Cardiac fibroblast (primary cell): ENCODE measurements at regions not wholly inside any gene's neighbourhood (a gene's known extent, or its start where the extent isn't known, plus 50 kb on each side); places are given as distances from the start of the nearest gene placed in this dataset.

Source experiments
- DNase-seq, 2 donors: peaks; one replicate each; pipeline versions ENCODE4 v3.0.0 to v3.0.0-alpha.2; 2010; ENCODE audit warnings: low read depth in 2 of 2
- H3K4me3 ChIP-seq, 2 donors: replicated peaks in 1 of 2; 1 replicate in 1 of 2; 2 replicates in 1 of 2; pipeline ENCODE4 v1.5.1; 2011; ENCODE audit warnings: low read depth in 2 of 2, low read length in 2 of 2, mild to moderate bottlenecking in 2 of 2, moderate library complexity in 1 of 2
- TF ChIP-seq, protein P1 (sequence below): IDR thresholded peaks from one replicate; pipeline ENCODE4 v1.5.1; 2011; ENCODE audit warnings: low read depth, mild to moderate bottlenecking, low read length, inconsistent platforms

DNA sequence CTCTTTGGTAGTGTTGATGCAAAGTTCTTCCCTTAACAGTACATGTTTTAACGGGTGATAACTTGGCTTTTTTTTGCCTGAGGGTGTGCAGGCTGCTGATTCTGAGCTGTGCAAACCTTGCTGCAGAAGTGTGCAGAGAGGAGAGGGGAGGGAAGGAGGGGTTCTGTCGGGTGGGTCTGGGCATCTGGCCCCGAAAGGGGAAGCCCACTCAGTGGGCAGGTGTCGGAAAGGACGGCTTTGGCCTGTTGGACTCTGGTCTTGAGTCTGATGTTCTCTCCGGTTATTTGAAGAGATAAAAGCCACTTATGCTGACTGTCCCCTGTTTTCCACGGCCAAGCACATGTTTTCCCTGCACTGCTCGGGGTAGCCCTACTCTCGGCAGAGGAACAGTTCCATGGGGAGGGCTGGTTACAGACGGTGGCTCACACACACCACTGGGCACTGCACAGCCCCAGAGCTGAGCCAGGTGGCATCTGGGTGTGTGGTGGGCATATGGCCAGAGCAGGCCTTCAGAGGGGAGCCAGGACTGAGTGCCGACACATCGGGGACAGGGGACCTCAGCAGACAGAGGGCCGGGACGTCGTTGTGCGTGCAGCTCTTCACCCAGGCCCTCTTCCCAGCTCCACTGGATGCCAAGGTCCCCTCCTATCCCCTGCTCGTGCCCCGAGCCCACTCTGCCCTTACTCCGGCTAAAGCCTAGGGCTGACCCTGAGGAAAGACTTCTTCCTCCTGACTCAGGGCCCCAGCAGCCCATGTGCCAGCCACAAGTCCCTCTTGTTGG is 93.2 kb downstream of the TEX29 start:
- no peak overlapping the region for H3K4me3 ChIP-seq
- DNase-seq: no peak
- TF ChIP-seq, protein P1, sequence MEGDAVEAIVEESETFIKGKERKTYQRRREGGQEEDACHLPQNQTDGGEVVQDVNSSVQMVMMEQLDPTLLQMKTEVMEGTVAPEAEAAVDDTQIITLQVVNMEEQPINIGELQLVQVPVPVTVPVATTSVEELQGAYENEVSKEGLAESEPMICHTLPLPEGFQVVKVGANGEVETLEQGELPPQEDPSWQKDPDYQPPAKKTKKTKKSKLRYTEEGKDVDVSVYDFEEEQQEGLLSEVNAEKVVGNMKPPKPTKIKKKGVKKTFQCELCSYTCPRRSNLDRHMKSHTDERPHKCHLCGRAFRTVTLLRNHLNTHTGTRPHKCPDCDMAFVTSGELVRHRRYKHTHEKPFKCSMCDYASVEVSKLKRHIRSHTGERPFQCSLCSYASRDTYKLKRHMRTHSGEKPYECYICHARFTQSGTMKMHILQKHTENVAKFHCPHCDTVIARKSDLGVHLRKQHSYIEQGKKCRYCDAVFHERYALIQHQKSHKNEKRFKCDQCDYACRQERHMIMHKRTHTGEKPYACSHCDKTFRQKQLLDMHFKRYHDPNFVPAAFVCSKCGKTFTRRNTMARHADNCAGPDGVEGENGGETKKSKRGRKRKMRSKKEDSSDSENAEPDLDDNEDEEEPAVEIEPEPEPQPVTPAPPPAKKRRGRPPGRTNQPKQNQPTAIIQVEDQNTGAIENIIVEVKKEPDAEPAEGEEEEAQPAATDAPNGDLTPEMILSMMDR: no peak

DNA sequence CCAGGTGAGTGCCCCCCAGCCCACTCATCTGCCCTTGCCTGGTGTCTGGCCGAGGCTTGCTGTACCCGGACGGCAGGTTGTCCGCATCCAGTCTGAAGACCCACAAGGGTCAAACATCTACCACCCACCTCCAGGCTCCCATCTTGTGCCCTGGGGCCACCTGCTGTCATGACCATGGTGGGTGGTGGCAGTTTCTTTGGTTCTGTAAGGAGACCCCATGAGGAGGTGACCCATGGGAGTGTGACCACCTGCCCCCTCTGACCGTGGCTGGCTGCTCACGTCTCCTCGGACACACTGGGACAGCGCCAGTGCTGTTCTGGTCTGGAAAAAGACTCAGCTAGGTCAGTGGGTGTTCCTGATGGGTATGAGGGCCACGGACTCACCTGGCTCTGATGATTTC is 93.9 kb downstream of the TEX29 start:
- H3K4me3 ChIP-seq: no peak overlapping the region
- no peak for DNase-seq
- TF ChIP-seq, protein P1: no peak

DNA sequence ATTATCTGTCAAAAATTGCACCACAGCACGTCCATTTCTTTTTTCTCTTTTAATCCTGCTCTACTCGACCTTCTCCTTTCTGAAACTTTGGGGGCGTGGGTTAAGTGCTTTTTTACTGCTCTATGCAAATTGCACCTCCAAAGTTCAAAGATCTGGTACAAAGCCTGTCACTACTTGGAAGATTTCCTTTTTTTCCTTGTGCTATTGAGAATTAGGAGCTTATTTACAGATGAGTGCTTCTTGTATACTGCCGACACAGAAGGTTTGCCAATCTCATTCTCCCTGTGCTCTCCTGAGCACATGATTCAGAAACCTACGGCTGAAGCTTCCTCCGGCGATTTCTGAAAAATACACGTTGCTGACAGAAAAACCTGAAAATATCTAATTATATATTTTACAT is 94.8 kb downstream of the TEX29 start:
- no peak for DNase-seq
- H3K4me3 ChIP-seq: no peak overlapping the region
- TF ChIP-seq, protein P1: no peak

DNA sequence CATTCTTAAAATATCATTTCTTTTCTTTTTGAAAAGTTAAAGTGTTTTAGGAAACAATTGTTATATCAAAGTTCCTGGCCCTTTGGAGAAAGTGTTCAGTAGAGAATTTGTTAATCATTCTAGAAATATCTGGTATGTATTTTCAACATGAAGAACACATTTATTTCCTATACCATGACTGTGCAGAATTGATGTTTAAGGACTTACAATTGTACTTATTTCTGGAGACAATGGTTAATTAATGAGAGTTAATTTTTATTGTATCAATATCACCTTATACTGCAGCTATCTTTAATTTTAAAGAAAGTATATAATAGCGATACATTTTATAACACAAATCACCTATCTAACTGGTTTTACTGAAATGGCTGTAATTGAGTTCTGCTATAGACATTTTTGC is 95.3 kb downstream of the TEX29 start:
- TF ChIP-seq, protein P1: no peak
- DNase-seq: no peak
- H3K4me3 ChIP-seq: no peak overlapping the region

DNA sequence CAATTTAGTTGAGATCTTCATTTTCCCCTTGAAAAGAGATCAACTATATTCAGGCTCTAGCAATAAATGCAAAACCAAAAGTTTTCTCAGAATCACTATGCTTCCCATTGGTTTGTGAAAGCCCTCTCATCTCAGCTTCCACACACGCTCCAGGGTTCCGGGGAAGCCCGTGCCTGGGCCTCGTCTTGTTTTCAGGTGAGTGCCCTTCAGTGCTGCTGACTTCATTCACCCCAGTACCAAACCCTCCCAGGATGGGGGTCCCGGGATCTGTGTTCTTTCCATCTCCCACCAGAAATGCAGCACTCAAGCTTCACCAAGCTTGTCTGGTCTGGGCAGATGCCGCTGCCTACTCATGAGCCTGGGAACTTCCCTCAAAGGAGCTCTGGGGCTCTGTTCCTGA is 97.7 kb downstream of the TEX29 start:
- H3K4me3 ChIP-seq: no peak overlapping the region
- TF ChIP-seq, protein P1: no peak
- no peak for DNase-seq

DNA sequence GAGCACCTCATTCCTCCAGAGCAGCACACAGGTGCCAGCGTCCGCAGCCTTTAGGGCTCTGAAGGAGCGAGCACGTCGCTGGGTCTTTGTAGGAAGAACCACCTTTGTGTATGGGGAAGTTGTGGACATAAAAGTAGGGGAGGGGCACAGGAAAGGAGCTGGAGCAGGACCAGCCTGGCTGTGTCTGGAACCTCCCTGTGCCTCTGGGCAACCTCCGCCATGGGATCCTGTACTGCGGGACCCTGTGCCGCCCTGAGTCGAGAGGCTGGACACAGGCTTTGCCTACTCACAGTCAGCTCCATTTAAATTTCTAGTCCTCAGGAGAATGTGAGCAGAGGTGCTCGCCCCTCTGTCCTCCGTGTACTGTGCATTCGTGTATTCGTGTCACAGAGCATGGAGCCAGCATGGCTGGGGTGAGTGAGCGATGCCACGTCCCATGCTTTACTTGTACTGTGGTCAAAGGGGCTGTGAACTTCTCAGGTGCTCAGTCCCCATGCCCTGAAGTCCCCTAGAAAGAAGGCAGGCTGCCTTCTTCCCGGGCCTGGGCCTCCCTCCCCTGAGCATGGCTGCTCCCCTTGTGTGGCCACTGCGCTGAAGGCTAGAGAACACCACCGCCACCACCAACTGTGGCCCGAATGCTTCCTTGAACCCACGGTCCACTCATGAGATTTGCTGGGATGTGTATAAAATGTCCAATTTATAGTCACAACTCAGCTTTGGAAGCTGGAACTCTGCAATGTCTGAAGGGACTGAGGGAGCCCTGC is 99.9 kb downstream of the TEX29 start:
- DNase-seq: no peak
- no peak overlapping the region for H3K4me3 ChIP-seq
- TF ChIP-seq, protein P1: no peak
